GM23338 (cell line): ENCODE measurements at regions not wholly inside any gene's neighbourhood (a gene's known extent, or its start where the extent isn't known, plus 50 kb on each side); places are given as distances from the start of the nearest gene placed in this dataset.

Source experiments
- CREB1 ChIP-seq: fragments of 250-450 bp; sonication (Bioruptor Pico); IDR thresholded peaks from 2 replicates; pipeline ENCODE4 v1.5.0; 2020; ENCODE audit warnings: low read depth, mild to moderate bottlenecking, moderate library complexity
- CTCF ChIP-seq, 2 experiments: fragments of 200-600 bp in 1 of 2; sonication (generic) in 1 of 2; conservative IDR thresholded peaks; 2 replicates each; pipeline versions ENCODE4 v1.5.1 to v1.6.1; 2016 to 2017; ENCODE audit warnings: antibody characterized with exemption in 2 of 2, low read depth in 2 of 2, mild to moderate bottlenecking in 2 of 2, moderate library complexity in 1 of 2
- EZH2 ChIP-seq: fragments of 200-600 bp; sonication (generic); IDR thresholded peaks from one replicate; pipeline ENCODE4 v1.8.0; 2017; ENCODE audit warnings: antibody characterized with exemption, mild to moderate bottlenecking, low read depth; ENCODE audit not compliant: unreplicated experiment
- EZH2phosphoT487 ChIP-seq: fragments of 200-600 bp; sonication (generic); IDR thresholded peaks from one replicate; pipeline ENCODE4 v1.8.1; 2018; ENCODE audit warnings: antibody characterized with exemption; ENCODE audit not compliant: unreplicated experiment
- JUNB ChIP-seq: IDR thresholded peaks from one replicate; pipeline ENCODE4 v1.6.1; 2016; ENCODE audit warnings: antibody characterized with exemption; ENCODE audit not compliant: unreplicated experiment
- NANOG ChIP-seq: IDR thresholded peaks from 2 replicates; pipeline ENCODE4 v1.6.1; 2016; ENCODE audit warnings: antibody characterized with exemption, borderline replicate concordance
- POLR2AphosphoS5 ChIP-seq: IDR thresholded peaks from 2 replicates; pipeline ENCODE4 v1.6.1; 2016; ENCODE audit warnings: antibody characterized with exemption, low read depth
- REST ChIP-seq: IDR thresholded peaks from one replicate; pipeline ENCODE4 v1.6.1; 2018; ENCODE audit warnings: antibody characterized with exemption; ENCODE audit not compliant: unreplicated experiment
- STAT1 ChIP-seq: IDR thresholded peaks from one replicate; pipeline ENCODE4 v1.6.1; 2016; ENCODE audit warnings: antibody characterized with exemption; ENCODE audit not compliant: unreplicated experiment
- ZNF331 ChIP-seq: fragments of 250-450 bp; sonication (Bioruptor Pico); IDR thresholded peaks from 2 replicates; pipeline ENCODE4 v1.5.0; 2020; ENCODE audit warnings: low read depth, mild to moderate bottlenecking, moderate library complexity

GRCh38 chr11:130640526-130640925, 192.1 kb downstream of the ADAMTS15 start:
- TF ChIP-seq CTCF (conservative IDR thresholded peaks at IDR 0.05; ENCODE audit: low read depth in 2 of 2) (no peak), EZH2 (no peak), POLR2AphosphoS5 (no peak), CREB1 (CRISPR knock-in tag) (no peak), EZH2phosphoT487 (no peak), REST (no peak), ZNF331 (no peak), JUNB (no peak), STAT1 (no peak), NANOG (no peak)
